Ovary (tissue), 3 donors: ENCODE measurements at regions not wholly inside any gene's neighbourhood (a gene's known extent, or its start where the extent isn't known, plus 50 kb on each side); places are given as distances from the start of the nearest gene placed in this dataset.

Source experiments
- CTCF ChIP-seq, 3 donors: fragments of 450-650 bp in 2 of 3; fragments of 200-600 bp in 1 of 3; IDR thresholded peaks; one replicate each; pipeline versions ENCODE4 v1.5.1 to v1.8.0; 2016 to 2022; ENCODE audit warnings: antibody characterized with exemption in 3 of 3, mild to moderate bottlenecking in 1 of 3
- EP300 ChIP-seq: sonication (generic); formaldehyde crosslinking; IDR thresholded peaks from one replicate; pipeline ENCODE4 v1.6.1; 2017; ENCODE audit warnings: antibody characterized with exemption
- POLR2A ChIP-seq: fragments of 450-650 bp; IDR thresholded peaks from one replicate; pipeline ENCODE4 v1.6.1; 2017; ENCODE audit warnings: antibody characterized with exemption, mild to moderate bottlenecking, moderate library complexity
- donor health status: DM: no; HTN: no; CAD: no.

GRCh38 chr14:71560751-71561150 is 371.5 kb upstream of the RGS6 start:
- no peak for TF ChIP-seq CTCF (IDR thresholded peaks at IDR 0.05)
- no peak for TF ChIP-seq POLR2A
- TF ChIP-seq EP300, result no peak
